ENCODE measurements at regions not wholly inside any gene's neighbourhood (a gene's known extent, or its start where the extent isn't known, plus 50 kb on each side); places are given as distances from the start of the nearest gene placed in this dataset.

DNA sequence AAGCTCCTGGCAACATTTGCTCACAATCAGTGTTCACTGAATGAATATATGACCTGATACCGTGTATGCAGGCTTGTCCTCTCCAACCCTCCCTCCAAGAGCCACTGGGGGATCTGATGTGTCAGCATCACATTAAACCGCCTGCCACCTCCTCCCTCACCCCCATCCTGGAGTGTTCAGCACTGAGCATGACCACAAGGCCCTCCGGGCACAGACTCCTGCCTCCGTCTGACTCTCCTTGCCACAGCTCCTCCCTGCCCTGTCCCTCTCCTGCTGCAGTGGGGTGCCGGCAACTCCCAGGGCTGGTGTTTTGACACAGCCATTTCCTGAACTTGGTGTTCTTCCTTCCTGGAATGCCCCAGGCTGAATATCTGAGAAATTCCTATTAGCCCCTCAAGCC is 136.7 kb downstream of the FCRL5 start:
- intact Hi-C loops (cut with DNase I), result no loop called here
- no peaks in the 10 kb centered on the region for H3K9me3 ChIP-seq (ENCODE audit: control insufficient read depth, low read length)
- no peaks in the 10 kb centered on the region for H3K36me3 ChIP-seq (ENCODE audit: control insufficient read depth in 1 of 2, insufficient read depth in 2 of 2, low read length in 1 of 2)
- ATAC-seq (ENCODE audit: low FRiP score) (no peak), DNase-seq (no peak)
- no peaks in the 10 kb centered on the region for H3K4me1 ChIP-seq (ENCODE audit: control insufficient read depth in 1 of 2, insufficient read depth in 2 of 2, low read length in 2 of 2)
- no peak overlapping the region for H3K27ac ChIP-seq (ENCODE audit: low read depth in 1 of 2, low read length in 2 of 2)
- H3K4me3 ChIP-seq (ENCODE audit: low read length in 2 of 2), result no peak overlapping the region
- 68 to 69% methylated on average over 5 of the region's 5 CpGs for WGBS, 2 donors
- H3K27me3 ChIP-seq (ENCODE audit: control insufficient read depth in 1 of 2, insufficient read depth in 2 of 2, low read length in 1 of 2), result no peaks in the 10 kb centered on the region

DNA sequence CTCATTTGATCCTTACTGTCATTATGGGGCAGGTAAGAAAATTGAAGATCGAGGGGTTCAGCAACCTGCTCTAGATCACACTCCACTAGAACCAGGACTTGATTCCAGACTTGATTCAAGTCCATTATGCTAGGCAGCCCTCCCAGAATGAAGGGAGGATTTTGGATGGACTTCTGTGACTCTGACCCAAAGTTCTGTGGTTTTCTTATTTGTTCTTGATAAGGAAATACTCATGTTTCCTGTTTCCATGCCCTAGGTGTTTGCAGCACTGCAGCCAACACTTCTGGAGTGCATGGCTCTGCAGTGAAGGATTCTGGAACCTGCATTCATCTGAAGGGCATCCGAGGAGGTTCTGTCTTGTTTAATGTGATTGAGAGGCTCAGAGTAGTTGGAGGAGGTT is 140.0 kb downstream of the FCRL5 start:
- intact Hi-C loops (cut with DNase I), result no loop called here
- no peak for DNase-seq
- Histone ChIP-seq H3K27ac (ENCODE audit: low read depth in 1 of 2, low read length in 2 of 2) (no peak overlapping the region), H3K36me3 (ENCODE audit: control insufficient read depth in 1 of 2, insufficient read depth in 2 of 2, low read length in 1 of 2) (no peaks in the 10 kb centered on the region), H3K4me3 (ENCODE audit: low read length in 2 of 2) (no peak overlapping the region), H3K4me1 (ENCODE audit: control insufficient read depth in 1 of 2, insufficient read depth in 2 of 2, low read length in 2 of 2) (no peaks in the 10 kb centered on the region), H3K27me3 (ENCODE audit: control insufficient read depth in 1 of 2, insufficient read depth in 2 of 2, low read length in 1 of 2) (no peaks in the 10 kb centered on the region), H3K9me3 (ENCODE audit: control insufficient read depth, low read length) (no peaks in the 10 kb centered on the region)
- 61 to 68% methylated on average over 2 of the region's 2 CpGs for WGBS, 2 donors
- no peak for ATAC-seq (ENCODE audit: low FRiP score)

DNA sequence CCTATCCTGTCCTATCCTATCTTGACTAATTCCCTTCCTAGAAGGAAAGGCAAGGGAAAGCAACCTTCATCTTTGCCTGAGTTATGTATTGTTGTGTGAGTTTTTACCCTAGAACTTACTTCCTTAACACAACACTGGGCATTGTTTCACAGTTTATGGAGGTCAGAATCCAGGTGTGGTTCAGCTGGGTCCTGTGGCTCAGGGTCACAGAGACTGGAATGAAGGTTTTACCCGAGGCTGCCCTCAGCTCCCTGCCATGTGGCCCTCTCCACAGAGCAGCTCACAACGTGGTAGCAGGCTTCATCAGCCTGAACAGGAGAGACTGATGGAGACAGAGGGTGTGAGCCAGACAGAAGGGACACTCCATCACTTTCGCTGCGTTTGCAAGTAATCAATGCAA is 140.5 kb downstream of the FCRL5 start:
- DNase-seq (no peak), ATAC-seq (ENCODE audit: low FRiP score) (no peak)
- no peaks in the 10 kb centered on the region for H3K4me1 ChIP-seq (ENCODE audit: control insufficient read depth in 1 of 2, insufficient read depth in 2 of 2, low read length in 2 of 2)
- no peak overlapping the region for H3K27ac ChIP-seq (ENCODE audit: low read depth in 1 of 2, low read length in 2 of 2)
- H3K9me3 ChIP-seq (ENCODE audit: control insufficient read depth, low read length), result no peaks in the 10 kb centered on the region
- no peaks in the 10 kb centered on the region for H3K36me3 ChIP-seq (ENCODE audit: control insufficient read depth in 1 of 2, insufficient read depth in 2 of 2, low read length in 1 of 2)
- WGBS, 2 donors, result 61 to 65% methylated on average over 4 of the region's 4 CpGs
- intact Hi-C loops (cut with DNase I), result no loop called here
- H3K27me3 ChIP-seq (ENCODE audit: control insufficient read depth in 1 of 2, insufficient read depth in 2 of 2, low read length in 1 of 2), result no peaks in the 10 kb centered on the region
- H3K4me3 ChIP-seq (ENCODE audit: low read length in 2 of 2), result no peak overlapping the region

DNA sequence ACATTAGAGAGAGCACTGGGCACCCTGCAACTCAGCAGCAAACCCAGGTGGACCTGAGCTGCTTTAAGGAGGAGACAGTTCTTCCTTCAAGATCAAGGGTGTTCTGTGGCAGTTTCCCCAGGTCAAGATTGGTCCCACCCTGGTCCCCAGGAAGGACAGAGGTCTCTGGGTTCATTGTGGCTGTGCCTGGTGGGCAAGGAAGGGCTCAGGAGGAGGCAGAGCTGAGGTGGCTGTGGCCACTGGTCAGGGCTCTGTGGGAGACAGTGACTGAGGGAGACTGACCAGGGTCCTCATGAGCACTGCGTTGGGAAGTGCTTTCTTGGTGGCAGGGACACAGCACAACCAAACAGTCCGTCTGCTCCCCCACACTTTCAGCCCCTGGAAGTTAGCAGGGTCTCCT is 141.3 kb downstream of the FCRL5 start:
- Histone ChIP-seq H3K4me3 (ENCODE audit: low read length in 2 of 2) (no peak overlapping the region), H3K36me3 (ENCODE audit: control insufficient read depth in 1 of 2, insufficient read depth in 2 of 2, low read length in 1 of 2) (no peaks in the 10 kb centered on the region), H3K9me3 (ENCODE audit: control insufficient read depth, low read length) (no peaks in the 10 kb centered on the region), H3K27ac (ENCODE audit: low read depth in 1 of 2, low read length in 2 of 2) (no peak overlapping the region), H3K4me1 (ENCODE audit: control insufficient read depth in 1 of 2, insufficient read depth in 2 of 2, low read length in 2 of 2) (no peaks in the 10 kb centered on the region), H3K27me3 (ENCODE audit: control insufficient read depth in 1 of 2, insufficient read depth in 2 of 2, low read length in 1 of 2) (no peaks in the 10 kb centered on the region)
- no peak for ATAC-seq (ENCODE audit: low FRiP score)
- DNase-seq, result no peak
- 78 to 93% methylated on average over 2 of the region's 2 CpGs for WGBS, 2 donors
- intact Hi-C loops (cut with DNase I), result no loop called here

DNA sequence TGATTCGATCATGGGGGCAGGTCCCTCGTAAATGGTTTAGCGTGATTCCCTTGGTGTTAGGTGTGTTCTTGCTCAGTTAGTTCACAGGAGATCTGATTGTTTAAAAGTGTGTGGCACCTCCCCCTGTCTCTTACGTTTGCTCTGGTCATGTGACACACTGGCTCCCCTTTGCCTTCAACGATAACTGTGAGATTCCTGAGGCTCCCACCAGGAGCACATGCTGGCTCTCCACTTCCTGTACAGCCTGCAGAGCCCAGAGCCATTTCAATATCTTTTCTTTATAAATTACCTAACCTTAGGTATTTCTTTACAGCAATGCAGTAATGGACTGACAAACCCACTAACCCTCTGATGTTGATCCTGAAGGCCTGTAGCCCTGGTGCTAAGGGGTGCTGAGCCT is 141.9 kb downstream of the FCRL5 start:
- Histone ChIP-seq H3K27ac (ENCODE audit: low read depth in 1 of 2, low read length in 2 of 2) (no peak overlapping the region), H3K4me3 (ENCODE audit: low read length in 2 of 2) (no peak overlapping the region), H3K4me1 (ENCODE audit: control insufficient read depth in 1 of 2, insufficient read depth in 2 of 2, low read length in 2 of 2) (no peaks in the 10 kb centered on the region), H3K36me3 (ENCODE audit: control insufficient read depth in 1 of 2, insufficient read depth in 2 of 2, low read length in 1 of 2) (no peaks in the 10 kb centered on the region), H3K27me3 (ENCODE audit: control insufficient read depth in 1 of 2, insufficient read depth in 2 of 2, low read length in 1 of 2) (no peaks in the 10 kb centered on the region), H3K9me3 (ENCODE audit: control insufficient read depth, low read length) (no peaks in the 10 kb centered on the region)
- no peak for DNase-seq
- intact Hi-C loops (cut with DNase I), result no loop called here
- 66 to 72% methylated on average over 5 of the region's 5 CpGs for WGBS, 2 donors
- no peak for ATAC-seq (ENCODE audit: low FRiP score)

DNA sequence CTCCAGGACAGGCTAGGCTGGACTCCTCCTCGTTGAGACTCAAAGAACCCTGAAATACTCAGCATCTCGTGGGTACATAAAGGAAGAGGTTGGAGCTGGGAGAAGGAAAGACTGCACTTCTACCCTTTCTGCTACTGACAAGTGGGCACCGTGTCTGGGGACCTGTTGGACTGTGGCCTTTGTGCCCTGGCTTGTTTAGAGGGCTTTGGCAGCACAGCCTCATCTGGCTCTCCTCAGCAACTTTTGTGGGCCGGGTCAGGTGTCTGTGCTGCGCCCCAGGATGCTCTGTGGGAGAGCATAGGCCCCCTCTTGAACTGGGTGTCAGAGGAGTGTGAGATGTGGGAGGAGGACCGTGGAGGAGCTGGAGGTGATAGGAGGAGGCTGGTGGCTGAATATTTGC is 142.4 kb downstream of the FCRL5 start:
- H3K27ac ChIP-seq (ENCODE audit: low read depth in 1 of 2, low read length in 2 of 2), result no peak overlapping the region
- no peaks in the 10 kb centered on the region for H3K4me1 ChIP-seq (ENCODE audit: control insufficient read depth in 1 of 2, insufficient read depth in 2 of 2, low read length in 2 of 2)
- DNase-seq, result no peak

DNA sequence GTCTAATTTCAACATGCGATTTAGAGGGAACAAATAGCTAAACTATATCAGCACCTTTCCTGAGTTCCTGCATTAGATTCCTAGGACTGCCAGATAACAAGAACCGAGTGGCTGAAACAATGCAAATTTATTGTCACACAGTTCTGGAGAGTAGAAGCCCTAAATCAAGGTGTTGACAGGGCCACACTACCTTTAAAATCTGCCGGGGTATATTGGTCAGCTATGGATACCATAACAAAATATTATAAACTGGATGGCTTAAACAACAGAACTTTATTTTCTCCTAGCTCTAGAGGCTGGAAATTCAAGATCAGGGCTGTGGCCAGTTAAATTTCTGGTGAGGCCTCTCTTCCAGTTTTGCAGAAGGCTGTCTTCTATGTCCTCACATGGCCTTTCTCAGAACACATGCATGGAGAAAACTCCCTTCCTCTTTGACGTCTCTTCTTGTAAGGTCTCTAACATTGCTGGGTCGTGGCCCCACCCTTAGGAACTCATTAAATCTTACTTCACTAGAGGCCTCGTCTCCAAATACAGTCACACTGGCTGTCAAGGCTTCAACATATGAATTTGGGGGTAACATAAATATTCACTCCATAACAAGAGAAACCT is 144.3 kb downstream of the FCRL5 start:
- H3K4me1 ChIP-seq (ENCODE audit: control insufficient read depth in 1 of 2, insufficient read depth in 2 of 2, low read length in 2 of 2), result no peaks in the 10 kb centered on the region
- ATAC-seq (ENCODE audit: low FRiP score) (no peak), DNase-seq (no peak)
- 52 to 55% methylated on average over 6 of the region's 6 CpGs for WGBS, 2 donors
- H3K27me3 ChIP-seq (ENCODE audit: control insufficient read depth in 1 of 2, insufficient read depth in 2 of 2, low read length in 1 of 2), result no peaks in the 10 kb centered on the region
- no peak overlapping the region for H3K27ac ChIP-seq (ENCODE audit: low read depth in 1 of 2, low read length in 2 of 2)
- intact Hi-C loops (cut with DNase I), result no loop called here
- no peaks in the 10 kb centered on the region for H3K9me3 ChIP-seq (ENCODE audit: control insufficient read depth, low read length)
- no peak overlapping the region for H3K4me3 ChIP-seq (ENCODE audit: low read length in 2 of 2)
- H3K36me3 ChIP-seq (ENCODE audit: control insufficient read depth in 1 of 2, insufficient read depth in 2 of 2, low read length in 1 of 2), result no peaks in the 10 kb centered on the region

More for the DNA sequence above, 142.4 kb downstream of the FCRL5 start:
- WGBS, 2 donors, result 76 to 82% methylated on average over 6 of the region's 6 CpGs
- H3K27me3 ChIP-seq (ENCODE audit: control insufficient read depth in 1 of 2, insufficient read depth in 2 of 2, low read length in 1 of 2), result no peaks in the 10 kb centered on the region
- intact Hi-C loops (cut with DNase I), result no loop called here
- ATAC-seq (ENCODE audit: low FRiP score), result no peak
- H3K4me3 ChIP-seq (ENCODE audit: low read length in 2 of 2), result no peak overlapping the region
- no peaks in the 10 kb centered on the region for H3K36me3 ChIP-seq (ENCODE audit: control insufficient read depth in 1 of 2, insufficient read depth in 2 of 2, low read length in 1 of 2)
- H3K9me3 ChIP-seq (ENCODE audit: control insufficient read depth, low read length), result no peaks in the 10 kb centered on the region

DNA sequence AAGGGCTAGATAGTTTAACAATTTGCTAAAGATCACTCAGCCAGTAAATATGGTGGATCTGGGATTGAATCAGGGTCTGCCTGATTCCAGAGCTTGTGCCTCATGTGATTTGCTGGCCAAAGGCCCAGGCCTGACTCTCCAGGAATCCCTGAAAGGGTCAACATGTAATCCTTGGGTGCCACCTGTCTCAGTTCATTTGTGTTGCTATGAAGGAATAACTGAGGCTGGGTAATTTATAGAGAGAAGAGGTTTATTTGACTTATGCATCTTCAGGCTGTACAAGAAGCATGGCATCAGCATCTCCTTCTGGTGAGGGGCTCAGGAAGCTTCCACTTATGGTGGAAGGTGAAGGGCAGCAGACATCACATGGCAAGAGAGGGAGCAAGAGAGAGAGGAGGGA is 144.9 kb downstream of the FCRL5 start:
- Histone ChIP-seq H3K27me3 (ENCODE audit: control insufficient read depth in 1 of 2, insufficient read depth in 2 of 2, low read length in 1 of 2) (no peaks in the 10 kb centered on the region), H3K4me1 (ENCODE audit: control insufficient read depth in 1 of 2, insufficient read depth in 2 of 2, low read length in 2 of 2) (no peaks in the 10 kb centered on the region), H3K9me3 (ENCODE audit: control insufficient read depth, low read length) (no peaks in the 10 kb centered on the region), H3K27ac (ENCODE audit: low read depth in 1 of 2, low read length in 2 of 2) (no peak overlapping the region), H3K4me3 (ENCODE audit: low read length in 2 of 2) (no peak overlapping the region), H3K36me3 (ENCODE audit: control insufficient read depth in 1 of 2, insufficient read depth in 2 of 2, low read length in 1 of 2) (no peaks in the 10 kb centered on the region)
- DNase-seq (no peak), ATAC-seq (ENCODE audit: low FRiP score) (no peak)
- intact Hi-C loops (cut with DNase I), result no loop called here

DNA sequence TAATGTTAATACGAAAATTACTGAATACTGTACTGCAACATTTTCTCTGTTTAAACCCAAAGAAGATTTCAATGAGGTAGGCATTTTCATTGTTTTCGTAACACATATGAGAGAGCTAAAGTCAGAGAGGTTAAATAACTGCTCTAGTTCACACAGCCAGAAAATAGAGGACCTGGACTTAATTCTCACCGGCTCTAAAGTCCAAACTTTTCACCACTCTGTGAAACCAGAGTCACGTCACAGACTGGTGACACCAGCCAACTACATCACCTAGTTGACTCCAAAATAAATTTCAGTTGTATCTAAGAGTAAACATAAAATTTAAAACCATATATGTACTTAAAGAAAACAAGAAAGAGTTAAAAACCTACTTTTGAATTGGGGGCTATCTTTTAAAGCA is 146.7 kb downstream of the FCRL5 start:
- no peak overlapping the region for H3K4me3 ChIP-seq (ENCODE audit: low read length in 2 of 2)
- 42 to 47% methylated on average over 4 of the region's 4 CpGs for WGBS, 2 donors
- DNase-seq (no peak), ATAC-seq (ENCODE audit: low FRiP score) (no peak)
- intact Hi-C loops (cut with DNase I), result no loop called here
- H3K27me3 ChIP-seq (ENCODE audit: control insufficient read depth in 1 of 2, insufficient read depth in 2 of 2, low read length in 1 of 2), result no peaks in the 10 kb centered on the region
- no peaks in the 10 kb centered on the region for H3K4me1 ChIP-seq (ENCODE audit: control insufficient read depth in 1 of 2, insufficient read depth in 2 of 2, low read length in 2 of 2)
- H3K9me3 ChIP-seq (ENCODE audit: control insufficient read depth, low read length), result no peaks in the 10 kb centered on the region
- no peaks in the 10 kb centered on the region for H3K36me3 ChIP-seq (ENCODE audit: control insufficient read depth in 1 of 2, insufficient read depth in 2 of 2, low read length in 1 of 2)
- no peak overlapping the region for H3K27ac ChIP-seq (ENCODE audit: low read depth in 1 of 2, low read length in 2 of 2)

Data from aorta (tissue), 5 donors.